ENCODE measurements at regions not wholly inside any gene's neighbourhood (a gene's known extent, or its start where the extent isn't known, plus 50 kb on each side); places are given as distances from the start of the nearest gene placed in this dataset.

DNA sequence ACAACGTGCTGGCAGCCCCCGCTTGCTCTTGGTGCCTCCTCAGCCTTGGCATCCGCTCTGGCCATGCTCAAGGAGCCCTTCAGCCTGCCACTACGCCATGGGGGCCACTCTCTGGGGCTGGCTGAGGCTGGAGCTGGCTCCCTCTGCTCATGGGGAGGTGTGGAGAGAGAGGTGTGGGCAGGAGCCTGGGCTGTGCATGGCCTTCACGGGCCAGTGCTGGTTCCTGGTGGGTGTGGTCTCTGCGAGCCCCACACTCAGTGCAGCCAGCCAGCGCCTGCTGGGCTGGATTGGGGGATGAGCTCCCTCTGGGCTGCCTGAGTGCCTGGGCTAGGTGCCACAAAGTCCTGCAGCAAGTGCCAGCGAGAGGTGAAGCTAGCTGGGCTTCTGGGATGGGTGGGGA lies 1289.1 kb downstream of the OLFM4 start:
- no peak for TF ChIP-seq POLR2A (IDR thresholded peaks at IDR 0.05)
- TF ChIP-seq, protein P1, sequence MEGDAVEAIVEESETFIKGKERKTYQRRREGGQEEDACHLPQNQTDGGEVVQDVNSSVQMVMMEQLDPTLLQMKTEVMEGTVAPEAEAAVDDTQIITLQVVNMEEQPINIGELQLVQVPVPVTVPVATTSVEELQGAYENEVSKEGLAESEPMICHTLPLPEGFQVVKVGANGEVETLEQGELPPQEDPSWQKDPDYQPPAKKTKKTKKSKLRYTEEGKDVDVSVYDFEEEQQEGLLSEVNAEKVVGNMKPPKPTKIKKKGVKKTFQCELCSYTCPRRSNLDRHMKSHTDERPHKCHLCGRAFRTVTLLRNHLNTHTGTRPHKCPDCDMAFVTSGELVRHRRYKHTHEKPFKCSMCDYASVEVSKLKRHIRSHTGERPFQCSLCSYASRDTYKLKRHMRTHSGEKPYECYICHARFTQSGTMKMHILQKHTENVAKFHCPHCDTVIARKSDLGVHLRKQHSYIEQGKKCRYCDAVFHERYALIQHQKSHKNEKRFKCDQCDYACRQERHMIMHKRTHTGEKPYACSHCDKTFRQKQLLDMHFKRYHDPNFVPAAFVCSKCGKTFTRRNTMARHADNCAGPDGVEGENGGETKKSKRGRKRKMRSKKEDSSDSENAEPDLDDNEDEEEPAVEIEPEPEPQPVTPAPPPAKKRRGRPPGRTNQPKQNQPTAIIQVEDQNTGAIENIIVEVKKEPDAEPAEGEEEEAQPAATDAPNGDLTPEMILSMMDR (IDR thresholded peaks at IDR 0.05): no peak
